Ishikawa (cell line): ENCODE measurements at regions not wholly inside any gene's neighbourhood (a gene's known extent, or its start where the extent isn't known, plus 50 kb on each side); places are given as distances from the start of the nearest gene placed in this dataset.

ENCODE experiments used
- CEBPB ChIP-seq: IDR thresholded peaks from 2 replicates; pipeline ENCODE4 v1.6.1; 2012
- EGR1 ChIP-seq: IDR thresholded peaks from 2 replicates; pipeline ENCODE4 v1.6.1; 2012
- EP300 ChIP-seq: IDR thresholded peaks from 2 replicates; pipeline ENCODE4 v1.6.1; 2012; ENCODE audit warnings: borderline replicate concordance
- NFIC ChIP-seq: IDR thresholded peaks from 2 replicates; pipeline ENCODE4 v1.6.1; 2012
- RAD21 ChIP-seq: IDR thresholded peaks from 2 replicates; pipeline ENCODE4 v1.6.1; 2012; ENCODE audit warnings: low read depth
- TAF1 ChIP-seq: IDR thresholded peaks from 2 replicates; pipeline ENCODE4 v1.6.1; 2012; ENCODE audit warnings: low read depth, mild to moderate bottlenecking
- YY1 ChIP-seq: IDR thresholded peaks from 2 replicates; pipeline ENCODE4 v1.6.1; 2012; ENCODE audit warnings: low read depth
- TF ChIP-seq, protein P1 (sequence below): IDR thresholded peaks from 2 replicates; pipeline ENCODE4 v1.6.1; 2012; ENCODE audit warnings: low read depth, mild to moderate bottlenecking
- TF ChIP-seq, protein P2 (sequence below): IDR thresholded peaks from 2 replicates; pipeline ENCODE4 v1.6.1; 2012
- TF ChIP-seq, protein P3 (sequence below): IDR thresholded peaks from 2 replicates; pipeline ENCODE4 v1.6.1; 2012

DNA sequence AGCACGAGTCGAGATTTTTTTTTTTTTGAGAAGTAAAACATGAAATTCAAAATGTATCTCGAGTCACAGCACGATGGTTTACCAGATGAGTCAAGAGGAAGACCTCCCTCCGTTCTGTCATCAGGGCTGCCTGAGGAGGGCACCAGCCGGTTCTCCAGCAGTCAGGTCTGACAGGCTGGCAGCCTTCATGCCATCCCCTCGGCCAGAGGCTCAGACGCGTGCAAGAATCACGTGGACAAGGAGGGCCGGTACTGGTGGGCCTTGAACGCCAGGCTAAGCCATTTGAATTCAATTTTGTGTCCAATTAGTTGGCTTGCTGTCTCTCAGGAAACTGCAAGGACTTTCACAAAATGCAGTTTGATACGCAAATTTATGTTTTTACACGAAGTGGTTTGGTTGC, 1412.2 kb downstream of the BRD1 start:
- TF ChIP-seq EP300 (no peak), RAD21 (no peak), TAF1 (no peak), CEBPB (no peak), EGR1 (no peak), YY1 (no peak), NFIC (no peak)
- TF ChIP-seq, protein P1, sequence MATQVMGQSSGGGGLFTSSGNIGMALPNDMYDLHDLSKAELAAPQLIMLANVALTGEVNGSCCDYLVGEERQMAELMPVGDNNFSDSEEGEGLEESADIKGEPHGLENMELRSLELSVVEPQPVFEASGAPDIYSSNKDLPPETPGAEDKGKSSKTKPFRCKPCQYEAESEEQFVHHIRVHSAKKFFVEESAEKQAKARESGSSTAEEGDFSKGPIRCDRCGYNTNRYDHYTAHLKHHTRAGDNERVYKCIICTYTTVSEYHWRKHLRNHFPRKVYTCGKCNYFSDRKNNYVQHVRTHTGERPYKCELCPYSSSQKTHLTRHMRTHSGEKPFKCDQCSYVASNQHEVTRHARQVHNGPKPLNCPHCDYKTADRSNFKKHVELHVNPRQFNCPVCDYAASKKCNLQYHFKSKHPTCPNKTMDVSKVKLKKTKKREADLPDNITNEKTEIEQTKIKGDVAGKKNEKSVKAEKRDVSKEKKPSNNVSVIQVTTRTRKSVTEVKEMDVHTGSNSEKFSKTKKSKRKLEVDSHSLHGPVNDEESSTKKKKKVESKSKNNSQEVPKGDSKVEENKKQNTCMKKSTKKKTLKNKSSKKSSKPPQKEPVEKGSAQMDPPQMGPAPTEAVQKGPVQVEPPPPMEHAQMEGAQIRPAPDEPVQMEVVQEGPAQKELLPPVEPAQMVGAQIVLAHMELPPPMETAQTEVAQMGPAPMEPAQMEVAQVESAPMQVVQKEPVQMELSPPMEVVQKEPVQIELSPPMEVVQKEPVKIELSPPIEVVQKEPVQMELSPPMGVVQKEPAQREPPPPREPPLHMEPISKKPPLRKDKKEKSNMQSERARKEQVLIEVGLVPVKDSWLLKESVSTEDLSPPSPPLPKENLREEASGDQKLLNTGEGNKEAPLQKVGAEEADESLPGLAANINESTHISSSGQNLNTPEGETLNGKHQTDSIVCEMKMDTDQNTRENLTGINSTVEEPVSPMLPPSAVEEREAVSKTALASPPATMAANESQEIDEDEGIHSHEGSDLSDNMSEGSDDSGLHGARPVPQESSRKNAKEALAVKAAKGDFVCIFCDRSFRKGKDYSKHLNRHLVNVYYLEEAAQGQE, result no peak
- TF ChIP-seq, protein P2, sequence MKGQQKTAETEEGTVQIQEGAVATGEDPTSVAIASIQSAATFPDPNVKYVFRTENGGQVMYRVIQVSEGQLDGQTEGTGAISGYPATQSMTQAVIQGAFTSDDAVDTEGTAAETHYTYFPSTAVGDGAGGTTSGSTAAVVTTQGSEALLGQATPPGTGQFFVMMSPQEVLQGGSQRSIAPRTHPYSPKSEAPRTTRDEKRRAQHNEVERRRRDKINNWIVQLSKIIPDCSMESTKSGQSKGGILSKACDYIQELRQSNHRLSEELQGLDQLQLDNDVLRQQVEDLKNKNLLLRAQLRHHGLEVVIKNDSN, result no peak
- TF ChIP-seq, protein P3, sequence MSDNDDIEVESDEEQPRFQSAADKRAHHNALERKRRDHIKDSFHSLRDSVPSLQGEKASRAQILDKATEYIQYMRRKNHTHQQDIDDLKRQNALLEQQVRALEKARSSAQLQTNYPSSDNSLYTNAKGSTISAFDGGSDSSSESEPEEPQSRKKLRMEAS, result no peak
